ENCODE measurements at regions not wholly inside any gene's neighbourhood (a gene's known extent, or its start where the extent isn't known, plus 50 kb on each side); places are given as distances from the start of the nearest gene placed in this dataset.

DNA sequence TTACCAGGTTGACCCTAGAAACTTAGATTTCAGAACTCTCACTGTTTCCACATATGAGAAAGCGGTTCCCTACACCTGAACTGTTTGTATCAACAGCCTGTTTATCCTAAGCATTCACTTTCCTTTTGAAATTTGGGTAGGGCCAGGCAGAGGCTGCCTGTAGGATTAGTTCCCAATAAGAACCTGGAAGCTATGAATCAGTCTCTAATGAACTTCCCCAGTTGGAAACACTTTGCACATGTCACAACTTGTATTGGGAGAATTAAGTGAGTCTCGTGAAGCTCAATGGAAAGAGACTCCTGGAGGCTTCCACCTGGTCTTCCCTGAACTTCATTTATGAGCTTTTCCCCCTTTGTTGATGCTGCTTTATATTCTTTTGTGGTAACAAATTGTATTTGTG lies 486.6 kb upstream of the HS6ST1 start:
- no peak for DNase-seq

- no peak for DNase-seq
Observed at GRCh38 chr2:128805918-128806317, 487.2 kb upstream of the HS6ST1 start.

DNA sequence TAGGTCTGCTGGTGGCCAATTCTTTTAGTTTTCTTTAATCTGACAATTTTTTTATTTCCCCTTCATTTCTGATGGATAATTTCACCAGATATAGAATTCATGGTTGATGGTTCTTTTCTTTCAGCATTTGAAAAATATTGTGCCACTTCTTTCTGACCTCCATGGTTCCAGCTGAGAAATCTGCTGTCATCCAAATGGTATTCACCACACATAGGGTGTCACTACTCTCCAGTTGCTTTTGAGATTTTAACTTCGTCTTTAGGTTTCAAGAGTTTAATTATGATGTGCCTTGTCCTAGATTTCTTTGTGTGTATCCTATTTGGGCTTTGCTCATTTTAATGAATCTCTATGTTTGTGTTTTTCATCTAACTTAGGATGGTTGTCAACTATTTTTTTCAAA lies 488.6 kb upstream of the HS6ST1 start:
- no peak for DNase-seq

- DNase-seq = no peak
Observed at GRCh38 chr2:128808462-128809258, 490.0 kb upstream of the HS6ST1 start.

- DNase-seq = no peak
Observed at GRCh38 chr2:128809259-128809636, 490.6 kb upstream of the HS6ST1 start.

- DNase-seq = no peak
Observed at GRCh38 chr2:128809880-128810279, 491.2 kb upstream of the HS6ST1 start.

GRCh38 chr2:128812183-128812940 lies 493.7 kb upstream of the HS6ST1 start:
- DNase-seq = no peak

GRCh38 chr2:128813352-128814034 lies 494.8 kb upstream of the HS6ST1 start:
- DNase-seq = no peak

DNA sequence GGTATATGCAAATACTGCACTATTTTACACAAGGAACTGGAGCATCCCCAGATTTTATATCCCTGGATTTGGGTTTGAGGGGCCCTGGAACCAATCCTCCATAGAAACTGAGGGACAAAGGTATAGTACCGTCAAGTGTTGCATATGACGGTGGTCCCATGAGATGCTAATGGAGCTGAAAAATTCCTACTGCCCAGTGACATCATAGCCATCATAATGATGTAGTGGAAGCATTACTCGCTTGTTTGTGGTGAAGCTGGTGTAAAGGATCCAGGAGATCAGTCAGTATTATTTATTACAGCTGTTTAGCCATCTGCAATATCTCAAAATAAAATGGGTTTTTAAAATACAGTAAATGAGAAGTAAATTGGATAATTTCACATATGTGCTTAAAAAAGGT lies 496.6 kb upstream of the HS6ST1 start:
- DNase-seq = no peak

DNA sequence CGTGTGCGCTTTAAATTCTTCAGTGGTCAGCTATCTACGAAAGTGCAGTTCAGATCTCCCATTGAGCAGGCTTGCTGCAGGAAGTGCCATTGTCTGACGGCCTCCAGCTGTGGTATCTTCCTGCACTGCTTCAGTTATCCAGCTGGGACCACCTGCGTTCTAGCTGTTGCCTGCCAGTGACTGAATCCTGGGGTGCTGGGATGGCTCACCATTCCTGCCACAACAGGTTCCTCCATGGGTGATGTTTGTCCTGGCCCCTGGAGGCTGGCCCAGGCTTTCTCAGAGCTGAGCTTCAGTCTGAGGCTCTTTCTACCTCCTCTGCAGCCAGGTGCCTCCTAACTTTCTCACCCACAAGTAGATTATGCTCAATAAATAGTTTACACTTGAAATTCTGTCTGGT lies 498.5 kb upstream of the HS6ST1 start:
- no peak for DNase-seq

DNA sequence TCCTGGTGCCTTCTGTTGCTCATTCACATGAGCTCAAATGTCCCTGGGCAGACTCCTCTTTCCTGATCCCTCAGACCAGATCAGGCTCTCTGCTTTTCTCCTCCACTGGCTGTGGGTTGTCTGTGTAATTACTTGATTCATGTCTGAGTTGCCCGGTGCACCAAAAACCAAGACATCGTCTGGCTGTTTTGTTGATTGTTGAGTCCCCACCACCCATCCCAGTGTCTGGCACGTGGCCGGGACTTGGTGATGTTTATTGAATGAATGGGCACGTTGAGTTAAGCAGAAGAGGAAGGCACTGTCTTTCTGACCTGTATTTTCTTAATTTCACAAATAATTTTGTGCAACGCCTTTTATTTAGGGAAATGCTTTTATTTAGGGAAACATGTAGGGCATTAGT lies 499.1 kb upstream of the HS6ST1 start:
- DNase-seq = no peak

GRCh38 chr2:128818248-128818647 lies 499.6 kb upstream of the HS6ST1 start:
- DNase-seq = no peak

GRCh38 chr2:128818704-128819491 lies 500.2 kb upstream of the HS6ST1 start:
- no peak for DNase-seq

DNA sequence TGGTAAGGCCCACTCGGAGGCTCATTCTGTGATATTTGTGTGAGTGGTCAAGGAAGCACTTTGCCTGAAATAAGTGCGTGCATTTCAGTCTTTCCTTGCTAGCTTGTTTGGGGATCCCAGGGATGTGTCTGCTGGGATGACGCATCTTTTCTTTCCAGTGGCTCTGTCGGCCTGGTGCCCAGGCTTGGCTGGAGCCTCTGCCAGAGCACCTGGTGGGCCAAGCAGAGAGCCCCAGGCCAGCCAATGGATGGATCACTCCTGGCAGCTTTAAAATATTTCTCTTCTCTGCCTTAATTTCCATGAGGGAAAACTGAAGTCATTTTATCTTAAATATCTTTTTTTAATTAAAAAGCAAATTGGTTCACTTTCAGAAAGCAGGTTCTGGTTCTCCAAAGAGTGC lies 501.8 kb upstream of the HS6ST1 start:
- DNase-seq = no peak

DNA sequence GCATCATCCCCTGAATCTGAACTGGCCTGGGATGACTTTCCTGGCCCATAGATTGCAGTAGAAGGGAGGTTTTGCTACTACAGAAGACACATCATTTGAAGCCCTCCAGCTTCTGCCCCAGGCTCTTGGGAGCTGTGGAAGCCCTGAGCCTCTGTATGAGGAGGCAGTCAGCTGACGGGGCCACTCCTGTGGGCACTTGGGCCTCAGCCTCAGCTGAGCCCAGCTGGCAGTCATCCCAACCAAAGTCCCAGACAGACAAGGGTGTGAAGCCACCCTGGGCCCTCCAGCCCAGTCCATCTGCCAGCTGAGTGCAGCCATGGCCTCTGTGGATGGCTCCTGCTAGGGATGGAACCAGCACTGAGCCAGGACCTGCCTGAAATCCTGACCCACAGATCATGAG lies 502.3 kb upstream of the HS6ST1 start:
- no peak for DNase-seq

GRCh38 chr2:128832946-128833663 lies 514.4 kb upstream of the HS6ST1 start:
- no peak for DNase-seq

GRCh38 chr2:128833664-128834027 lies 515.0 kb upstream of the HS6ST1 start:
- DNase-seq = no peak

GRCh38 chr2:128834207-128834879 lies 515.7 kb upstream of the HS6ST1 start:
- no peak for DNase-seq

DNA sequence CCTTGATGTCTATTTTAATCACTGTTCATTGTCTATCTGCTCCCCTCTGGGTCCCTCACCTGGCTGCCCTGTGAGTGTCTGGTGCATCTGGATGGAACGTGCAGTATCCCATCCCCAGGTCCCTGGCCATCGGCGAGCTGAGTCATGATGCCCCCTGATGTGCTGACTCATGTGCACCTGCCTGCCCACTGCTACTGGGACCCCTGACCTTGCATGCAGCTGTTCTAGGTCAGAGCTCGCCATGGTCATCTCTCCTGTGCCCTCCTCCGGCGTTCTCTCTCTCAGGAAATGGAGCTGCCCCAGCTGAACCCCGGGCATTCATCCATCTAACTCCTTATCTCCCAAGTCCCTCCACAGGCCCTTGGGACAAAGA lies 516.2 kb upstream of the HS6ST1 start:
- no peak for DNase-seq

DNA sequence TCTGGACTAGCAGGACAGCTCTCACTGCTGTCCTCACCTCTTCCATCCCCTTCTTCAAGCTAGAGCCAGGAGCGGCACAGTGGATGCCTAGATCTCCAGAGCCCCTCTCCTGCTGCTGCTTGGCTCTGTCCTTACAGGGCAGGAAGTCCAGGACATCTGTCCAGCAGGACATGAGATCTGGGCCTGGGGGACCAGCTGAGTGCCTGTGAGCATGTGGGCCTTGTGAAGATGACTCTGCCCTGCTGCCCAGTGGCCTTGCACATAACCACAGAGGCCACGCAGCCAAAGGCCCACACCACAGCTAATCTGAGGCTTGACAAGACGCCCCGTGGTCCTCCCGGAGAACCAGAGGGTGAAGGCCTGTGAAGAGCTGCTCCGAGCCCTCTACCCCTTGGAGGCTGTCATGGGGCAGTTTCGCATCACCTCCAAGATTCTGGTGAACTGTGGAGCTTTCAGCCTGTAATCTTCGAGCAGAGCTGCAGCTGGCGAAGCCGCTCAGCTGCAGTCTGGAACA lies 516.7 kb upstream of the HS6ST1 start:
- no peak for DNase-seq

DNA sequence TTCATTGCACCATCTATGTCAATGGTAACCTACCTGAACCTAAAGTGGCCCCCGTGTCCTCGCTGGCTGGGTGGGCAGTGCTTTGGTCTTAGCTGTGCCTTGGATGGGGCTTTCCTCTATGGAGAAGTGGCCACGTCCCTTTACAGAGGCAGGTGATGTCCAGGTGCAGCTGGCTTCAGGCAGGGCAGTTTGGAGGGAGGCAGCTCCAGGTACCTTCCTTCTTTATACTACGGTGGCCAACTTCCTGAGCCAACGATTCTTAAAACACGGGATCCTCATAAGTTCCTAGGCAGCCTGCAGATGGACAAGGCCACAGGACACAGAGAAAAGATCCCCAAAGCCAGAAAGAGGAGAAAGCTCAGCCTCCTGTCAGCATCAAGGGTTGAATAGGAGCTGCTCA lies 517.3 kb upstream of the HS6ST1 start:
- DNase-seq = no peak

All from 8988T (cell line).